Spleen (tissue), 7 donors: ENCODE measurements at regions not wholly inside any gene's neighbourhood (a gene's known extent, or its start where the extent isn't known, plus 50 kb on each side); places are given as distances from the start of the nearest gene placed in this dataset.

Experiments used
- CTCF ChIP-seq, 11 experiments: fragments of 200-600 bp in 7 of 11; fragments of 450-650 bp in 4 of 11; sonication (generic) in 4 of 11; IDR thresholded peaks in 8 of 11; conservative IDR thresholded peaks in 3 of 11; 1 replicate in 7 of 11; 2 replicates in 4 of 11; pipeline versions ENCODE4 v1.4.0 to v1.8.0; 2016 to 2021; ENCODE audit warnings: antibody characterized with exemption in 11 of 11, inconsistent platforms in 4 of 11, mild to moderate bottlenecking in 1 of 11
- POLR2A ChIP-seq, 3 donors: fragments of 450-650 bp; IDR thresholded peaks; one replicate each; pipeline ENCODE4 v1.5.1; 2017; ENCODE audit warnings: antibody characterized with exemption in 3 of 3, mild to moderate bottlenecking in 1 of 3
- donor health status: DM: no; HTN: no; CAD: no; lungs with moderate emphysema.
- donor health status: DM: no; HTN: no; CAD: no.
- donor health status: DM: no; HTN: no; CAD: no.

GRCh38 chr2:147644491-147644890 is 200.3 kb upstream of the ACVR2A start:
- TF ChIP-seq CTCF (IDR thresholded peaks at IDR 0.05 in 8 of 11, conservative IDR thresholded peaks at IDR 0.05 in 3 of 11), result no peak
- no peak for TF ChIP-seq POLR2A (IDR thresholded peaks at IDR 0.05)
